Body of pancreas (tissue), 4 donors: ENCODE measurements at regions not wholly inside any gene's neighbourhood (a gene's known extent, or its start where the extent isn't known, plus 50 kb on each side); places are given as distances from the start of the nearest gene placed in this dataset.

ENCODE experiments used
- ATAC-seq: fragments of 150-250 bp; one replicate; pipeline ENCODE4 v1.9.1; 2016
- DNase-seq, 4 donors: peaks; one replicate each; pipeline ENCODE4 v3.0.0-alpha.2; 2019
- H3K27ac ChIP-seq, 4 donors: fragments of 200-600 bp; sonication (generic); 1 replicate in 3 of 4; 2 replicates in 1 of 4; pipeline versions ENCODE4 v1.5.1 to v1.6.1; 2016 to 2019; ENCODE audit warnings: mild to moderate bottlenecking in 1 of 4, mixed read lengths in 1 of 4, moderate library complexity in 1 of 4
- H3K27me3 ChIP-seq, 2 donors: fragments of 200-600 bp; sonication (generic); one replicate each; pipeline ENCODE4 v1.6.0; 2016; ENCODE audit warnings: mild to moderate bottlenecking in 1 of 2
- H3K36me3 ChIP-seq, 2 donors: fragments of 200-600 bp; sonication (generic); replicated peaks in 1 of 2; 2 replicates each; pipeline ENCODE4 v1.5.1; 2016; ENCODE audit warnings: low read depth in 2 of 2; ENCODE audit not compliant: insufficient read depth in 1 of 2
- H3K4me1 ChIP-seq: fragments of 200-600 bp; sonication (generic); one replicate; pipeline ENCODE4 v1.6.0; 2016
- H3K4me3 ChIP-seq, 2 donors: fragments of 200-600 bp; sonication (generic); 1 replicate in 1 of 2; 2 replicates in 1 of 2; pipeline ENCODE4 v1.5.1; 2016 to 2019
- H3K9me3 ChIP-seq, 3 donors: fragments of 200-600 bp; sonication (generic); 1 replicate in 2 of 3; 2 replicates in 1 of 3; pipeline ENCODE4 v1.5.1; 2016
- POLR2A ChIP-seq, 3 donors: fragments of 450-650 bp; IDR thresholded peaks; one replicate each; pipeline ENCODE4 v1.6.1; 2016; ENCODE audit warnings: antibody characterized with exemption in 3 of 3, mild to moderate bottlenecking in 2 of 3
- WGBS, 2 donors: methylation state at CpG; one replicate each; pipeline ENCODE4 v1.1.5; 2017; 5-methylcytosine and 5-hydroxymethylcytosine counted together
- intact Hi-C: fragments of 100-400 bp; cut with DNase I; formaldehyde crosslinking; loops from one replicate; pipeline ENCODE4 v1.15.1; 2023
- TF ChIP-seq, protein P1 (sequence below), 7 experiments: fragments of 450-650 bp in 4 of 7; fragments of 200-600 bp in 3 of 7; sonication (generic) in 3 of 7; IDR thresholded peaks; one replicate each; pipeline ENCODE4 v1.5.1; 2016 to 2019; ENCODE audit warnings: antibody characterized with exemption in 7 of 7

- no peaks in the 10 kb centered on the region for H3K4me1 ChIP-seq
- H3K4me3 ChIP-seq = no peak overlapping the region
- no peaks in the 10 kb centered on the region for H3K9me3 ChIP-seq
- intact Hi-C loops = no loop called here
- H3K27me3 ChIP-seq = no peaks in the 10 kb centered on the region
- ATAC-seq = no peak
- DNase-seq = no peak
- H3K27ac ChIP-seq = no peak overlapping the region
- TF ChIP-seq POLR2A (IDR thresholded peaks at IDR 0.05) = no peak
- TF ChIP-seq, protein P1, sequence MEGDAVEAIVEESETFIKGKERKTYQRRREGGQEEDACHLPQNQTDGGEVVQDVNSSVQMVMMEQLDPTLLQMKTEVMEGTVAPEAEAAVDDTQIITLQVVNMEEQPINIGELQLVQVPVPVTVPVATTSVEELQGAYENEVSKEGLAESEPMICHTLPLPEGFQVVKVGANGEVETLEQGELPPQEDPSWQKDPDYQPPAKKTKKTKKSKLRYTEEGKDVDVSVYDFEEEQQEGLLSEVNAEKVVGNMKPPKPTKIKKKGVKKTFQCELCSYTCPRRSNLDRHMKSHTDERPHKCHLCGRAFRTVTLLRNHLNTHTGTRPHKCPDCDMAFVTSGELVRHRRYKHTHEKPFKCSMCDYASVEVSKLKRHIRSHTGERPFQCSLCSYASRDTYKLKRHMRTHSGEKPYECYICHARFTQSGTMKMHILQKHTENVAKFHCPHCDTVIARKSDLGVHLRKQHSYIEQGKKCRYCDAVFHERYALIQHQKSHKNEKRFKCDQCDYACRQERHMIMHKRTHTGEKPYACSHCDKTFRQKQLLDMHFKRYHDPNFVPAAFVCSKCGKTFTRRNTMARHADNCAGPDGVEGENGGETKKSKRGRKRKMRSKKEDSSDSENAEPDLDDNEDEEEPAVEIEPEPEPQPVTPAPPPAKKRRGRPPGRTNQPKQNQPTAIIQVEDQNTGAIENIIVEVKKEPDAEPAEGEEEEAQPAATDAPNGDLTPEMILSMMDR (IDR thresholded peaks at IDR 0.05) = no peak
- H3K36me3 ChIP-seq = no peaks in the 10 kb centered on the region
- 57 to 74% methylated on average over 2 of the region's 2 CpGs for WGBS, 2 donors
Observed at GRCh38 chr10:56698506-56698905, 337.4 kb upstream of the ZWINT start.

DNA sequence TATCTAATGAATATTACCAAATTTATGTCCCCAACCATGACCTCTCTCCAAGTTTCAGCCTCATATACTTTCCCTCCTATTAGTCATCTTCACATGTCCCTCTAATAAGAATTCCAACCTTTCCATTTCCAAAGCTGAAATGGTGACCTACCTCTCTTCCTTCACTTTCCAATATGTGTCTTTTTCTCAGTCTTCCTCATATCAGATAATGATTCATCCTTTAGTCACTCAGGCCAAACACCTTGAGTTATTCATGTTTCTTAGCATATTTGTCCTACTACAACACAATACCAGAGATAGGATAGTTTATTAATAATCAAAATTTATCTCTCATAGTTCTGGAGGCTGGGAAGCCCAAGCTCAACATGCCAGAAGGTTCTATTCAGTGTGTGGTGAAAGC lies 318.5 kb upstream of the ZWINT start:
- Histone ChIP-seq H3K27ac (no peak overlapping the region), H3K4me1 (no peaks in the 10 kb centered on the region), H3K27me3 (no peaks in the 10 kb centered on the region), H3K4me3 (no peak overlapping the region), H3K36me3 (no peaks in the 10 kb centered on the region), H3K9me3 (peaks cover 0 to 5% (median 0%) of the 10 kb centered on the region in 3 donors)
- ATAC-seq (no peak), DNase-seq (no peak)
- intact Hi-C loops = no loop called here
- TF ChIP-seq, protein P1 (IDR thresholded peaks at IDR 0.05) = no peak

DNA sequence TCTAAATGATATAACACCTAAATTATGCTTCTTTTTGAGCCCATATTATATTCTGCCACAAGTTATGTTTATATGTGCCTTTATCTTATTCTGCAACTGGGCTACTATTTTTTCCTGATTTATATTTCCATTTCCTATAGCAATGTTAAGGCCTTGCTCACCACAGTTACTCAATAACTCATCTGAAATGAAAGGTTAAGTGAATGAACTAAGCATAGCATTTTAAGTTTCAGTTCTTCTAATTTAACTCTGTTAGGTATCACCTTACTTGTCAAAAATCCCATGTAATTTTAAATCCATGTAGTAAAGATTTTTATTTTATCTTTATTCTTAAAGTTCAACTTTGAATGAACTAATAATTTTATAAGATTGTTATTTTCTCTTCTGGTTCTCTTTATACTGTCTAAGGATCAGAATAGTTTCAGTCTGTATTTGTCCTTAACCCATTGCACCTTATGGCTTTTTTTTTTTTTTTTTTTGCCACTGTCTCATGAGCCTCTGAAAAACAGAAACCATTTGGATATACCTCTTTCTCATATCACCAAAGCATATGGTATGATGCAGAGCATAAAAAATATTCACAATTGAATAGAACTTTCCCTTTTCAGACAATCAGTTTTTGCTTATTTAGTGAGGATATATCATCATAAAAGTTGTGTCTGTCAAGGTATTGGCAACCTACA lies 301.8 kb upstream of the ZWINT start:
- TF ChIP-seq, protein P1 (IDR thresholded peaks at IDR 0.05) = no peak
- no peak for TF ChIP-seq POLR2A (IDR thresholded peaks at IDR 0.05)
- no peaks in the 10 kb centered on the region for H3K36me3 ChIP-seq
- H3K27ac ChIP-seq = no peak overlapping the region
- DNase-seq = no peak
- H3K9me3 ChIP-seq = no peaks in the 10 kb centered on the region
- H3K4me3 ChIP-seq = no peak overlapping the region
- intact Hi-C loops = no loop called here
- H3K4me1 ChIP-seq = no peaks in the 10 kb centered on the region
- no peaks in the 10 kb centered on the region for H3K27me3 ChIP-seq
- no peak for ATAC-seq

GRCh38 chr10:56653289-56653688 lies 292.2 kb upstream of the ZWINT start:
- H3K27me3 ChIP-seq = no peaks in the 10 kb centered on the region
- ATAC-seq (no peak), DNase-seq (no peak)
- H3K9me3 ChIP-seq = no peaks in the 10 kb centered on the region
- 50 to 79% methylated on average over 1 of the region's 1 CpG for WGBS, 2 donors
- H3K4me3 ChIP-seq = no peak overlapping the region
- no peak overlapping the region for H3K27ac ChIP-seq
- no peaks in the 10 kb centered on the region for H3K36me3 ChIP-seq
- intact Hi-C loops = no loop called here
- H3K4me1 ChIP-seq = no peaks in the 10 kb centered on the region
- no peak for TF ChIP-seq POLR2A (IDR thresholded peaks at IDR 0.05)

DNA sequence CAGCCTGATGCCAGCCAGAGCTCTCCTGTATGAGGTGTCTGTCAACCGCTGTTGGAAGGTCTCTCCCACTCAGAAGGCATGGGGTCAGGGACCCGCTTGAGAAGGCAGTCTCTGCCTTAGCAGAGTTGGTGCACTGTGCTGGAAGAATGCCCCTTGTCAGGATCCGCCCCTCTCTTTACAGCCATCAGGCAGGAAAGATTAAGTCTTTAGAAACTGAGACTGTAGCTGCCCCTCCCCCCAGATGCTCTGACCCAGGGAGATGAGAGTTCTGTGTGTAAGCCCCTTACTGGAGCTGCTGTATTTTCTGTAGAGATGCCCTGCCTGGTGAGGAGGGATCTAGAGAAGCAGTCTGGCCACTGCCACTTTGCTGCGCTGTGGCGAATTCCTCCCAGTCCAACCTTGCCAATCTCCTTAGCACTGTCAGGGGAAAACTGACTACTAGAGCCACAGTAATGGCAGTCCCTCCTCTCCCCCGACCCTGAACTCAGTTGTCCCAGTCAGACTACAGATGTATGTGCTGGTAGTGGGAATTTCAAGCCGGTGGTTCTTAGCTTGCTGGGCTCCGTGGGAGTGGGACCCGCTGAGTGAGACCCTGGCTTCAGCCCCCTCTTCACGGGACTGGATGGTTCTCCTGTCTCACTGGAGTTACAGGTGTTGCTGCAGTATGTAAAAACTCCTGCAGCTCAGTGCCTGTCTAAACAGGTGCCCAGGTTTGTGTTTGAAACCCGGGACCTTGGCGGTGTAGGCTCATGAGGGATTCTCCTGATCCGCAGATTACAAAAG lies 285.5 kb upstream of the ZWINT start:
- H3K27me3 ChIP-seq = no peaks in the 10 kb centered on the region
- WGBS, 2 donors = 77 to 80% methylated on average over 12 of the region's 13 CpGs
- no peaks in the 10 kb centered on the region for H3K9me3 ChIP-seq
- TF ChIP-seq, protein P1 (IDR thresholded peaks at IDR 0.05) = no peak
- TF ChIP-seq POLR2A (IDR thresholded peaks at IDR 0.05) = no peak
- no peak for DNase-seq
- no peak overlapping the region for H3K4me3 ChIP-seq
- ATAC-seq = no peak
- H3K4me1 ChIP-seq = no peaks in the 10 kb centered on the region
- no peak overlapping the region for H3K27ac ChIP-seq
- H3K36me3 ChIP-seq = no peaks in the 10 kb centered on the region
- intact Hi-C loops = no loop called here
